Heart left ventricle (tissue), 13 donors: ENCODE measurements at regions not wholly inside any gene's neighbourhood (a gene's known extent, or its start where the extent isn't known, plus 50 kb on each side); places are given as distances from the start of the nearest gene placed in this dataset.

Experiments used
- POLR2A ChIP-seq, 2 donors: fragments of 450-650 bp; IDR thresholded peaks; one replicate each; pipeline ENCODE4 v1.6.1; 2017; ENCODE audit warnings: antibody characterized with exemption in 2 of 2, mild to moderate bottlenecking in 2 of 2, moderate library complexity in 2 of 2
- TF ChIP-seq, protein P1 (sequence below), 12 donors: fragments of 200-600 bp; sonication (generic) in 4 of 12; IDR thresholded peaks; one replicate each; pipeline versions ENCODE4 v1.5.0 to v1.8.0; 2018 to 2022; ENCODE audit warnings: antibody characterized with exemption in 12 of 12, mild to moderate bottlenecking in 5 of 12
- donor health status: ischemic (EF 13 %, LVEDD 7.1; RV severe dilation, severe dysfunction).
- donor health status: DM: no; HTN: yes; CAD: no.
- donor health status: DM: no; HTN: no; CAD: no.
- donor health status: ischemic (EF 25% LVEDD 6.9; RV normal size, moderate dysfunction).
- donor health status: ischemic (EF 25% LVEDD 5.7; RV mildly dilated, moderate dysfunction).
- donor health status: ischemic (EF 35%, LVEDD 5.7; RV mildly dilated, moderate dysfunction).
- donor health status: nonischemic (EF 11% LVEDD 7.7; RV severe dilation, severe dysfunction).
- donor health status: DM: yes; HTN: yes; CAD: no.
- donor health status: PGD.
- donor health status: ischemic (EF 29% LVEDD 5.4; RV normal size, mild dysfunction).
- donor health status: nonischemic (EF 23%, LVEDD 6.1; RV moderate dilation, normal function).

DNA sequence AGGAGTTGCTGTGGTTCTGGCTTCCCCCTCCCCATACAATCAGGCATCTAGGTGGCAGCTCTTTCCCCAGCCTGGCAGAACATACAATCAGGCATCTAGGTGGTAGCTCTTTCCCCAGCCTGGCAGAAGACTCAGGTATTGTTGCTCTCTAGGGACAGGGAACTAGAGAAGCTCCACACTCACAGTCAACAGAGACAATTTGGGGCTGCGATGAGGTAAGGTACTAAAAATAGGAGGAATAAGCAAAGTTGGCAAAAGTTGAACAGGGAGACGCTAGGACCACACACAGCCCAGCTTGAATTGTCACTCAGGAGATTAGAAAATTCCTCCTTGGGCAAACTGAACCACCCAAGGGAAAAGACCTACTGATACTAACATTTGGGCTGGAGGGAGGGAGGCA is 315.5 kb upstream of the CDH5 start:
- TF ChIP-seq, protein P1, sequence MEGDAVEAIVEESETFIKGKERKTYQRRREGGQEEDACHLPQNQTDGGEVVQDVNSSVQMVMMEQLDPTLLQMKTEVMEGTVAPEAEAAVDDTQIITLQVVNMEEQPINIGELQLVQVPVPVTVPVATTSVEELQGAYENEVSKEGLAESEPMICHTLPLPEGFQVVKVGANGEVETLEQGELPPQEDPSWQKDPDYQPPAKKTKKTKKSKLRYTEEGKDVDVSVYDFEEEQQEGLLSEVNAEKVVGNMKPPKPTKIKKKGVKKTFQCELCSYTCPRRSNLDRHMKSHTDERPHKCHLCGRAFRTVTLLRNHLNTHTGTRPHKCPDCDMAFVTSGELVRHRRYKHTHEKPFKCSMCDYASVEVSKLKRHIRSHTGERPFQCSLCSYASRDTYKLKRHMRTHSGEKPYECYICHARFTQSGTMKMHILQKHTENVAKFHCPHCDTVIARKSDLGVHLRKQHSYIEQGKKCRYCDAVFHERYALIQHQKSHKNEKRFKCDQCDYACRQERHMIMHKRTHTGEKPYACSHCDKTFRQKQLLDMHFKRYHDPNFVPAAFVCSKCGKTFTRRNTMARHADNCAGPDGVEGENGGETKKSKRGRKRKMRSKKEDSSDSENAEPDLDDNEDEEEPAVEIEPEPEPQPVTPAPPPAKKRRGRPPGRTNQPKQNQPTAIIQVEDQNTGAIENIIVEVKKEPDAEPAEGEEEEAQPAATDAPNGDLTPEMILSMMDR (IDR thresholded peaks at IDR 0.05) = no peak
- TF ChIP-seq POLR2A (IDR thresholded peaks at IDR 0.05) = no peak
